Neutrophil (primary cell): ENCODE measurements at regions not wholly inside any gene's neighbourhood (a gene's known extent, or its start where the extent isn't known, plus 50 kb on each side); places are given as distances from the start of the nearest gene placed in this dataset.

Source experiments
- H3K27ac ChIP-seq: fragments of 200-600 bp; sonication (generic); 2 replicates; pipeline ENCODE4 v1.5.1; 2016; ENCODE audit warnings: mild to moderate bottlenecking, moderate library complexity
- H3K27me3 ChIP-seq: fragments of 200-600 bp; sonication (generic); 2 replicates; pipeline ENCODE4 v1.6.0; 2016; ENCODE audit warnings: mild to moderate bottlenecking
- H3K36me3 ChIP-seq: fragments of 200-600 bp; sonication (generic); 2 replicates; pipeline ENCODE4 v1.5.1; 2017
- H3K4me1 ChIP-seq, 2 experiments: fragments of 200-600 bp in 1 of 2; sonication (generic) in 1 of 2; 1 replicate in 1 of 2; 2 replicates in 1 of 2; pipeline versions ENCODE4 v1.5.1 to v1.6.1; 2013 to 2016; ENCODE audit warnings: low read depth in 1 of 2, low read length in 1 of 2, mild to moderate bottlenecking in 1 of 2, moderate library complexity in 1 of 2; ENCODE audit not compliant: control insufficient read depth in 1 of 2, insufficient read depth in 1 of 2
- H3K4me3 ChIP-seq, 2 experiments: fragments of 200-600 bp in 1 of 2; sonication (generic) in 1 of 2; 1 replicate in 1 of 2; 2 replicates in 1 of 2; pipeline ENCODE4 v1.5.1; 2013 to 2016; ENCODE audit warnings: low read depth in 1 of 2, low read length in 1 of 2, mild to moderate bottlenecking in 1 of 2, moderate library complexity in 1 of 2
- H3K9me3 ChIP-seq: fragments of 200-600 bp; sonication (generic); 2 replicates; pipeline ENCODE4 v1.5.1; 2016
- CTCF ChIP-seq: fragments of 200-600 bp; sonication (generic); IDR thresholded peaks from 2 replicates; pipeline ENCODE4 v1.5.1; 2016; ENCODE audit warnings: antibody characterized with exemption

GRCh38 chr10:125424191-125424847, 258.6 kb downstream of the TEX36 start:
- H3K4me3 ChIP-seq = no peak overlapping the region
- H3K9me3 ChIP-seq = no peaks in the 10 kb centered on the region
- TF ChIP-seq CTCF = no peak
- no peaks in the 10 kb centered on the region for H3K36me3 ChIP-seq
- H3K27ac ChIP-seq = no peak overlapping the region
- H3K27me3 ChIP-seq = no peaks in the 10 kb centered on the region
- H3K4me1 ChIP-seq = no peaks in the 10 kb centered on the region

GRCh38 chr10:125423569-125423968, 259.4 kb downstream of the TEX36 start:
- Histone ChIP-seq H3K36me3 (no peaks in the 10 kb centered on the region), H3K27me3 (no peaks in the 10 kb centered on the region), H3K9me3 (no peaks in the 10 kb centered on the region), H3K27ac (no peak overlapping the region), H3K4me3 (no peak overlapping the region), H3K4me1 (no peaks in the 10 kb centered on the region)
- TF ChIP-seq CTCF = no peak

GRCh38 chr10:125419831-125420230, 259.5 kb upstream of the CTBP2 start:
- H3K9me3 ChIP-seq = no peaks in the 10 kb centered on the region
- H3K27me3 ChIP-seq = no peaks in the 10 kb centered on the region
- H3K4me3 ChIP-seq = no peak overlapping the region
- no peaks in the 10 kb centered on the region for H3K36me3 ChIP-seq
- no peak overlapping the region for H3K27ac ChIP-seq
- H3K4me1 ChIP-seq = no peaks in the 10 kb centered on the region
- TF ChIP-seq CTCF = no peak

- Histone ChIP-seq H3K9me3 (no peaks in the 10 kb centered on the region), H3K27ac (no peak overlapping the region), H3K4me1 (no peaks in the 10 kb centered on the region), H3K27me3 (no peaks in the 10 kb centered on the region), H3K36me3 (no peaks in the 10 kb centered on the region), H3K4me3 (no peak overlapping the region)
- no peak for TF ChIP-seq CTCF
These were observed 258.8 kb upstream of the CTBP2 start for GRCh38 chr10:125419146-125419545.

GRCh38 chr10:125417605-125418004, 257.2 kb upstream of the CTBP2 start:
- no peaks in the 10 kb centered on the region for H3K4me1 ChIP-seq
- H3K27ac ChIP-seq = no peak overlapping the region
- no peaks in the 10 kb centered on the region for H3K36me3 ChIP-seq
- TF ChIP-seq CTCF = no peak
- no peak overlapping the region for H3K4me3 ChIP-seq
- no peaks in the 10 kb centered on the region for H3K9me3 ChIP-seq
- H3K27me3 ChIP-seq = no peaks in the 10 kb centered on the region
